Renal pelvis (tissue), 1 donor: ENCODE measurements at regions not wholly inside any gene's neighbourhood (a gene's known extent, or its start where the extent isn't known, plus 50 kb on each side); places are given as distances from the start of the nearest gene placed in this dataset.

Source experiments
- DNase-seq: peaks from one replicate; pipeline ENCODE4 v3.0.0-alpha.2; 2013

- no peak for DNase-seq
Measured at GRCh38 chr4:43987331-43987944, 461.2 kb downstream of the KCTD8 start.

DNA sequence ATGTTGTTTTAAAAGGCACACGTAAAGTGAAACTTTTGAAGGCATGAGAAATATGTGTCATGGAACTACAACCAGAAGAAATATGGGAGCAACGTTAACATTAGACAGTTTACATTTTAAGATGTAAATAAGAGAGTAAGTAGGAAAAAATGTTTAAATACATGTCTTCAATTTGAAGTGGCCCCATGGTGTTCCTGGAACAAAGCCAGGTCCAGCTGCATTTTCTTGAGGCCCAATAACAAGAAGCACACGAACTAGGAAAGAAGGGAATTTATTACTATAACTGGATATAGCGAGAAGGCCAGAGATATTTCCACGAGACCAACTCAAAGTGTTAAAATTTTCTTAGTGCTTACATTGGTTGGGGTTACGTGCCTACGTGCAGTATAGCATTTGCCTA lies 458.1 kb downstream of the KCTD8 start:
- no peak for DNase-seq

DNA sequence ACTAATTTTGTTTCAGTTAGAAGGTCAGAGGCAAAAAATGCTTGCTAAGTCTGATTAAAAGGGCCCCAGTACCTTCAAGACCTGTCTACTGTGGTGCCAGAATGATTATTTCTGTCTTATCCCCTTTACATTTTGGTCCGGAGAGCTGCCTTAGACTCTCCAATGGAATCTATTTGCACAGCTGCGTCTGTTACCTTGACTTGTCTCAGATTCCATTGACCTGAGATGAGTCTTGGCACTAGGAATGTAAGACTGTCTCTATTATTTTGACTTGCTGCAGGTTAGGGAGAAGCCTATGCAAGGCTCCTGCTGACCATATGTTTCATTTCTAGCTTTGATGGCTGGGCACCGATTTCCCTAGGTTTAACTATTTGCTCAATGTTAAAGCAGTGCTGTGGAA lies 457.6 kb downstream of the KCTD8 start:
- no peak for DNase-seq

DNA sequence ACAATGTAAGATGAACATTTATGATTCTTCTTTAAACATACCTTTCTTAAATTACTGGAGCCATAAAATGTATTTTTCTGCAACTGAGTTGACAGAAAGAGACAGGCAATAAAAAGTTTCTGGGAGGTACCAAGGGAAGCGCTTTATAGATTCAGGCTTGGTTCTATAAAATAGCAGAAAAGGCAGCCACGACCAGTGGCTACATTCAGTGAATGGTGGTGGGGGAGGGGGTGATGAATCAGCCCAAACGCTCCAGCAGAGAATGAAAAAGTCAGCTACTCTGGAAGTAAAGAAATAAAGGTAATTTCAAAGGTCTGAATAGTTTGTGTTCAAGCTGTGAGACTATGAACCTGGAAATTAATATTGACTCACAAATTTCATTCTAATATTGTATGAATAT lies 456.1 kb downstream of the KCTD8 start:
- no peak for DNase-seq

- DNase-seq = no peak
Measured at GRCh38 chr4:43993196-43993902, 455.3 kb downstream of the KCTD8 start.

GRCh38 chr4:43999669-44000068 lies 448.9 kb downstream of the KCTD8 start:
- DNase-seq = no peak

DNA sequence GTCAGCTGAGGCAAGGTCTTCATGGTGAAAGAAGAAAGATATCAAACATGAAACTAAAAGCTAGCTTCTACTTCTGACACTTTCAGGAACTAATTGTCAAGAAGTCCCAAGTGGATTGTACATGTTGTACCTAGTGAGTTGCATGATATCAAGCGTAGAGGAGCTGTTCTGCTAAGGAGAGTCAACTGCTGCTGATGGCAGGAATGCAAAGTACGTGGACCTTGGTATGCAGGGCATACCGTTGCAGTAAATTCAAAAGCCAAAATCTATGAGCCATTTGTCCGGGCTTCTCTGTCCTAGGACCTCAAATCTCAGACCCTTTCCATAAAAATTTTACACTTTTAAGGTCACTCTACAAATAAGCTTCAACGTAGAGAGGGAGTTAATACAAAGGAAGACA lies 446.2 kb downstream of the KCTD8 start:
- DNase-seq = no peak

DNA sequence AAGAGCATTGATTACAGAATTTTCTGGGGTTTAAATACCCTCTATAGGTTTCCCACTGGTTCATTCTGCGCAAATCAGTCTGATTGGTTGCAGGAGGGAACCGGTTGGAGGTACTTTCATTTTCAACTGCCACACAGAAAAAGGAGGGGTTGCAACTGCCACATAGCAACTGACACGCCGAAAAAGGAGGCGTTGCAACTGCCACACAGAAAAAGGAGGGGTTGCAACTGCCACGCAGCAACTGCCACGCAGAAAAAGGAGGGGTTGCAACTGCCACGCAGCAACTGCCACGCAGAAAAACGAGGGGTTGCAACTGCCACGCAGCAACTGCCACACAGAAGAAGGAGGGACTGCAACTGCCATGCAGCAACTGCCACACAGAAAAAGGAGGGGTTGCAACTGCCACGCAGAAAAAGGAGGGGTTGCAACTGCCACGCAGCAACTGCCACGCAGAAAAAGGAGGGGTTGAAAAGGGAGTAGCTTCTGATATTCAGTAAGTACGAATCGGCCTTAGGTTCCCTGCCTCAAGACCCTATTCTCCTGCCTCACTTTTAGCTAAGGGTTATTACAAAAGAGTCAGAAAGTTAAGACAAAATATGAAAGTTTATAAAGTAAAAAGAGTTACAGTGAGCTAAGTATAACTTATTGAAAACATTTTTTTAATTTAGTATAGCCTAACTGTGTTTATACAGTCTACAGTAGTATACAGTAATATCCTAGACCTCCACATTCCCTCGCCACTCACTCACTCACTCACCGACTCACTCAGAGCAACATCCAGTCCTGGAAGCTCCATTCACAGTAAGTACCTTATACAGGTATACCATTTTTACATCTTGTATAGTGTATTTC lies 431.8 kb downstream of the KCTD8 start:
- no peak for DNase-seq

GRCh38 chr4:44017422-44017739 lies 431.2 kb downstream of the KCTD8 start:
- DNase-seq = no peak

- DNase-seq = no peak
Measured at GRCh38 chr4:44019721-44020120, 428.9 kb downstream of the KCTD8 start.

GRCh38 chr4:44025376-44026020 lies 423.1 kb downstream of the KCTD8 start:
- DNase-seq = no peak

- no peak for DNase-seq
Measured at GRCh38 chr4:44038811-44039210, 409.8 kb downstream of the KCTD8 start.

DNA sequence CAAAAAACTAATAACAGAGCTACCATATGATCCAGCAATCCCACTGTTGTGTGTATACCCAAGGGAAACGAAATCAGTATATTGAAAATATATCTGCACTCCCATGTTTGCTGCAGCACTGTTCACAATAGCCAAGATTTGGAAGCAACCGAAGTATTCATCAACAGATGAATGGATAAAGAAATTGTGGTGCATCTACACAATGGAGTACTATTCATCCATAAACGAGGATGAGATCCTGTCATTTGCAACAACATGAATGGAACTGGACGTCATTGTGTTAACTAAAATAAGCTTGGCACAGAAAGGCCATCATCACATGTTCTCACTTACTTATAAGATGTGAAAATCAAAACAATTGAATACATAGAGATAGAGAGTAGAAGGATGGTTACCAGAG lies 402.1 kb downstream of the KCTD8 start:
- no peak for DNase-seq

DNA sequence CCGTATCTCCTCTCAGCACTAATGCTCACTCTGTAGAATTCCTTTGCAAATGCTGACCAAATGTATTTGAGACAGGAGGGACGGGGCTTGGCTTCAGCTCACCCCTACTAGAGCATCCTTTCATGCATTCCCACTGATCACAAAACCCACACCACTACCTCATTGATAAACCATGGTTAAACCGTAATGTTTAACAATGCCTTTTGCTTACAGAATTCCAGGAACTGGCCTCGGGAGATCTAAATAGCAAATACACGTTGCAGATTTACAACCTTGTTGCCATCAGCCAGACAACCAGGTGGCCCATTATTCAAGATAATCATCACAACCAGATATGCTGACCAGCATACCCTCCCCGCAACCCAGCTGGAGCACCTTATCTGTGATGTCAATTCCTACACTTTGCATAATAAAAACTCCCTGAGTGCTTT lies 391.9 kb downstream of the KCTD8 start:
- DNase-seq = no peak

GRCh38 chr4:44070843-44071242 lies 377.8 kb downstream of the KCTD8 start:
- no peak for DNase-seq

DNA sequence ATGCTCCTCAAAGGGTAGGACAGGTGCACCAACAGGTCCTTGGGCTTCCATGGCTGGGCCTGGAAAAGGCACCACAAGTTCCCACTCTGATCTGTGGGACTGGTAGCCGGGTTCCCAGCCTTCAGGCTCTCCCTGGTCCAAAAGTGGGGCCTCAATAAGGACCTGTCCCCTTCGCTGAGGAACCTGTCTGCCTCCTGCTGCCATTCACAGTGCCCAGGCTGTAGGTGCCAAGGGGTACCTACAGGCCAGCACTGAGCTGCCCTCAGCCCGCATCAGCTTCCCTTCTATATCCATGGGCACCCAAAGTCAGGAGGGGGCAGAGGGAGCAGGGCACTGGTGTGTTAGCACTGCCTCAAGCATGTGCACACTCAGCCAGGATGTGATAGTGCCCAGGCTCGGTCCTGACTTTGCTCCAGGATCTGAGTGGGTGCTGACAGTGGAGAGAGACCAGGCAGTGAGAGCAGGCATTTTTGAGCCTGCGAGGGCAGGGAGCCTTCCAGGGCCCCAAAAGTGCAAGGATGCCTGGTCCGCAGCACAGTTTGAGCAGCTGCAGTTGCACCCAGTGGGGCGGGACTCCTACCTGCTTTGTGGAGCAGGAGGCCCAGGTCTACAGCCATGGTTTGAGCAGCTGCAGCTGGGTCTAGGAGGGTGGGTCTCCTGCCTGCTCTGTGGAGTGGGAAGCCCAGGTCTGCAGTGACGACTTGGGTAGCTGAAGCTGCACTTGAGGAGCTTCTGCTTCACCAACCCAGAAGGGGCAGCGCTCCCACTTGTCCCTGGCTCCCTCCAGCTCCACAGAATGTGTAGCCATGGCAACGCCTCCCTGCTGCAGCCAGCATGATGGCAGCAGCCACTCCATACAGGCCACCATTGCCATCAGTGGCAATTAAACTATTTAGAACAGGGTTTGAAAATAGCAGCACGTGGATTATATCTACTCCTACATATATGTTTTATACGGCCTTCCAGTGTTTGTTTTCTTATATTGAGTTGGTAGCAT lies 376.4 kb downstream of the KCTD8 start:
- DNase-seq = no peak

DNA sequence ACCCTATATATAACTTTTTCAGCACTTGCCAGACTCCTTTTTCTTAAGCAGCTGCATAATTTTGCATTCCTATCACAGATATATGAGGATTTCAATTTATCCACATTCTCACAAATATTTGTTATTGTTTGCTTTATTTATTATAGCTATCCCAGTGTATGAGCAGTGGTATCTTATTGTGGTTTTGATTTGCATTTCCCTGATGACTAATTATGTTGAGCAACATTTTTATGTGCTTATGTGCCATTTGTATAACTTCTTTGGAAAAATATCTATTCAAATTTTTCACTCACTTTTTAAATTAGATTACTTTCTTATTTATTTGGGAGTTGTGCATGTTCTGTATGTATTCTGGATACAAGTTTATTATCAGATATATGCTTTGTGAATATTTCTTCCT lies 361.9 kb downstream of the KCTD8 start:
- no peak for DNase-seq

GRCh38 chr4:44093390-44093789 lies 355.2 kb downstream of the KCTD8 start:
- no peak for DNase-seq

DNA sequence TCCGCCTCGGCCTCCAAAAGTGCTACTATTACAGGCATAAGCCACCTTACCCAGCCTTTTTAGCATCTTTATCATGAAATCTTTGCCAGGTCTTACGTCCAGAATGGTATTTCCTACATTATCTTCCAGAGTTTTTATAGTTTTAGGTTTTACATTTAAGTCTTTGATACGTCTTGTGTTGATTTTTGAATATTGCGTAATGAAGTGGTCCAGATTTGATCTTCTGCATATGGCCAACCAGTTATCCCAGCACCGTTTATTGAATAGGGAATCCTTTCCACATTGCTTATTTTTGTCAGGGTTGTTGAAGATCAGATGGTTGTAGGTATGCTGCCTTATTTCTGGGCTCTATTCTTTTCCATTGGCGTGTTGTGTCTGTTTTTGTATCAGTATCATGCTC lies 349.6 kb downstream of the KCTD8 start:
- no peak for DNase-seq

- no peak for DNase-seq
Measured at GRCh38 chr4:44100456-44100855, 348.2 kb downstream of the KCTD8 start.

DNA sequence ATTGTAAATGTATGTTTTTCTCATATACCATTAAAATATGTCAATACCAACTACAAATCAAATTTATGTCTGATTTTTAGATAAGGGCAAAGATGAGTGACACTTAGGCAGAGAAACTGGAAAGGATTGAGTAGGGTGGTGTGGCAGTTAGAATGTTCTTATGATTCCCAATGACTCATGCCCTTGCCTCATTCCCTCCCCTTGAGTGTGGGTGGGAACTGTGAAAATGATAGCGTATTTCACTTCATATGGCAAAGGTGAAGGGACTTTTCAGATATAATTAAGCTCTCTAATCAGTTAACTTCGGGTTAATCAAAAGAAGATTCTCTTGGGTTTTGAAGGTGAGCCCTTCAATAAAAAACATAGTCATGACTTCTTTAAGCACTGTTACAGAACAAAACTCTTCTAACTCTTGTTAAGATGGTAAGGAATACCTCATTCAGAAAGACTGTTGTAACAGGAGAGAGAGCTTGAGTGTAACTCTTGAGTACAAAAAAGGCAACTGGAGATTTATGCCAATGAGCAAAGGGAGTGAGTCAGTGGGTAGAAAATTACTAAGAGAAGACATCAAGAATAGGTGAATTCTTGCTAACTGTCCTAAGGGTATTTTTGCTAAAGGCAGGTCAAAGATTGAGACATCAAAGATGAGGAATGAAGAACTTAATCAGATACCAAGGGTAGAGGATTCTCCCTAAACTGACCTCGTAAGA lies 329.5 kb downstream of the KCTD8 start:
- DNase-seq = no peak
